ENCODE measurements at regions not wholly inside any gene's neighbourhood (a gene's known extent, or its start where the extent isn't known, plus 50 kb on each side); places are given as distances from the start of the nearest gene placed in this dataset.

DNA sequence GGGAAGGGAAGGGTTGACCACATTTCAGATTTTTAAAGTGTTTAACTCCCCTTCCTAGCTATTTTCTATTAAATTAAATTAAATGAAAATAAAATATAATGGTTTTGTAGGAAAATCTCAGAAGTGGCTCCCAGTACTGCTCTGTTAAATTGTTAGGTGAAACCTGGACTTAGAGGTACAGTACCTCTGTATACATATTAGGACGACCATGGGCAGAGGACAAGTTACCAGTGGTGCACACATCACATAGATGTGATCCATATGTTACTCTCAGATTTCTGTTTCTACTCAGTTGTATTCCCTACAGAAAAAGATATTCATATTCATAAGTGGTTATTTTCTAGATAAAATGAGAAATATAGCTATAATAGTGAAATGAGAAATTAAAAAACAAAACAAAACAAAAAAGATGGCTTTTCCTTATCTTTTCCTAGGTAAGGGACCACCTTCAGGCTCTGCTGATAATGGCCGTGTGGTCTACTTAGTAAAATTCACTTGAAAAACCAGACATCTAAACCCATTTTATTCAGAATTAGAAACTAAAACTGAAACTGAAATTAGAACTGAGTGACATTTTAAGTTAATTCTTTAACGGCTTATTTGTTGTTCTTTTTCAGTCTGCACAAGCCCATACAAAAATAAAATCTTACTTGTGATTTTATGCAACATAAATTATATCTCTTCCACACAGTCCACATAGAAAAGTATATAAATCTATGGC is 832.5 kb upstream of the CHAC2 start:
- no peak for DNase-seq (ENCODE audit: low read depth)

DNA sequence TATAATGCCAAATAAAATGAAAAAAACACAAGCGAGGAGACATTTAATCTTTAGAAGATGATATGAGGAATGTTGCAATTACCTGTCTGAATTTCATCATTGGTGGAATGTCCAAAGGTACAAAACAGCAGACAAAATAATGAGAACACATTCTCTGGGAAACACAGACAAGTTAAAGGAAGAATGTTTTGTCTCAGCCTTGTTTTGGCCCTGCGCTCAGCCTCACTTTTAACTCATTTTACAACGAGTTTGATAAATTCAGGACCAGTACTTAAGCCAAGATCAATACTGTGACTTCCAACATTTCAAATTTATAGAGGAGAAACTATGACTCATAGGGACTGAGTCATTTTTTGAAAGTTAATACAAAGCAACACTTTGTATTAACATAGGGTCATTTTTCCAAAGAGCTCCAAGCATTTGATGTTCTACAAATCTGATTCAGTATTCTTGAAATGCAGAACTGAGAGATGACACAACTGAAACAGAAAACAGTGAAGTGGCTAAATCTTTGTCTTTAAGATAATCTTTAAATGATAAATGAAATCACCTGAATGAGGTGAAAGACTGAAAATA is 833.2 kb upstream of the CHAC2 start:
- peak; percentile 80 for DNase-seq (ENCODE audit: low read depth)

DNA sequence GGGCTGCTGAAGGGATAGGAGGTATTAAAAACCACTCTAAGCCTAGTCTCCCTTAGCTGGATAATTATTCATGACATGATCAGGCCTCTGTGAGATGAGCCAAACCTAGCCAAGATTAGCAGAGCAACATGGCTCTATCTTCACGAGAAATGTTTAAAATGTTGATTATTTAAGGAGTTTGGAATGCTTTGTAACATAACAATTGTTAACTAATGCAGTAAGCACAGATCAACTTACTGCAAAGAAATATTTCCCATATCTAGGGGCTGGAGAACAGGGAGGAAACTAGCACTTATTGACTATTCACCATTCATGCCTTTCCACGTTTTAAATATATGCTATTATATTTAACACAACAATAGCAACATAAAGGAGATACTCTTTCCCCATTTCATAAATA is 833.7 kb upstream of the CHAC2 start:
- no peak for DNase-seq (ENCODE audit: low read depth)

DNA sequence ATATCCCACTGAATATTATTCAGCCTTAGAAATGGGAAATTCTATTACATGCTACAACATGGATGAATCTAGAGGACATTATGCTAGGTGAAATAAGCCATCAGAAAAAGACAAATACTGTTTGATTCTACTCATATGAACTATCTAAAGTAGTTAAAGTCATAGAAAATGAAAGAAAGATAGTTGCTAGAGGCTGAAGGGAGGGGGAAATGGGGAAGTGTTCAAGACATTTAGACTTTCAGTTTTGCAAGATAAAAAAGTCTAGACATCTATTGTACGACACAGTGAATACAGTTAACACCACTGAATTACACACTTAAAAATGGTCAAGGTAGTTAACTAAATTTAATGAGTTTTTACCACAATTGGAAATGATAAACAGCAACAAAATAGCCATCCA is 835.9 kb upstream of the CHAC2 start:
- no peak for DNase-seq (ENCODE audit: low read depth)

DNA sequence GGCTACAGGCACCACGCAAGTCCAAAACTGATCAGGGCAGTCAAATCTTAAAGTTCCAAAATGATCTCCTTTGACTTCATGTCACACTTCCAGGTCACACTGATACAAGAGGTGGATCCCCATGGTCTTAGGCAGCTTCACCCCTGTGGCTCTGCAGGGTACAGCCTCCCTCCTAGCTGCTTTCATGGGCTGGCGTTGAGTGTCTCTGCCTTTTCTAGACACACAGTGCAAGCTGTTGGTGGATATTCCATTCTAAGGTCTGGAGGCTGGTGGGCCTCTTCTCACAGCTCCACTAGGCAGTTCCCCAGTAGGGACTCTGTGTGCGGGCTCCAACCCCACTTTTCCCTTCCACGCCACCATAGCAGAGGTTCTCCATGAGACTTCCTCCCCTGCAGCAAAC is 838.2 kb upstream of the CHAC2 start:
- no peak for DNase-seq (ENCODE audit: low read depth)

DNA sequence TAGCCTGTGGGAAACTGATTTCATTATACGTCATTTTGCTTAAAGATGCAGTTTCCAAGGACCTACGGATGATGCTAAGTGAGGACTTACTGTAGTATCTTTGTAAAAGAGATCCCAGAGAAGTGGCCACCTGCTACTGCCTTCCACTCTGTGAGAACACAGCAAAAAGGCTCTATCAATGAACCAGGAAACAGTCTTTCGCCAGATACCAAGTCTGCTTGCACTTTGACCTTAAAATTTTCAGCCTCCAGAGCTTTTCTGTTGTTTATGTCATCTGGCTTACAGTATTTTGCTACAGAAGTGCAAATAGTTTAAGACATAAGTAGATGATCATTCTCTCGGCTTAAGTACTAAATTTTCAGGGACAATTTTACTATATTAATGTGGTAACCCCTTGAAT is 847.9 kb upstream of the CHAC2 start:
- no peak for DNase-seq (ENCODE audit: low read depth)

DNA sequence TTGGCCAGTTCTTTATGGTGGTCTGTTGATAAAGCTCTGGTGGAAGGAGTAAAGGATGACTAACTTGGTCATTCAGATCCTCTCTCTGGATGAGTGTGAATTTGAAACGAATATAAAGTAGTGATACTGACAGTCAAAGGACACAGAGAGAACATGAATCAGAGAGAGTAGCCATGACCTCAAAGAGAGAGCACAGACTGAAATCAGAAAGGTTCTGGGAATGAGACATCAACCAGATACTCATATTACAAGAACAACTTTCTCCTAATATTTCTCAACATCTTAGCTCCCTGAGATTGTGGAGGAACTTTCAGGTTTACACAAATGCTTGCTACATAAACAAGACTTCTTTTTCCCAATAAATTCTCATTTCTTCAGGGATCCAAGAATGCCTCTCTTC is 849.1 kb upstream of the CHAC2 start:
- peak; percentile 4 for DNase-seq (ENCODE audit: low read depth)

DNA sequence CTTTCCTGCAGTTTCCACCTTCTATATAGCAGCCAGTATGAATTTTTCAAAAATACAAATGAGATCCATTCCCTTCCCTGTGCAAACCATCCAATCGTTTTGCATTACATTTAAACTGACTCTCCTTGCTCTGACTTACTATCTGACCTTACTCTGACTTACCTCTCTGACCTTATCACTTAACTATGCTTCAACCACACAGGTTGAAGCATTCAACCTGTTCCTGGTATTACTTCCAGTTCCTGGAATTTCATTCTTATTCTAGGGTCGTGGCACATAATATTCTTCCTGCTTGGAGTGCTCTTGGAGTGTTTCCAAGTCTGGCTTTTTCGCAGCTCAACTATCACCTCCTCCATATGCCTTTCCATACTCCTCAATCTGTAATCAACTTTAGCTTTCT is 850.6 kb upstream of the CHAC2 start:
- no peak for DNase-seq (ENCODE audit: low read depth)

DNA sequence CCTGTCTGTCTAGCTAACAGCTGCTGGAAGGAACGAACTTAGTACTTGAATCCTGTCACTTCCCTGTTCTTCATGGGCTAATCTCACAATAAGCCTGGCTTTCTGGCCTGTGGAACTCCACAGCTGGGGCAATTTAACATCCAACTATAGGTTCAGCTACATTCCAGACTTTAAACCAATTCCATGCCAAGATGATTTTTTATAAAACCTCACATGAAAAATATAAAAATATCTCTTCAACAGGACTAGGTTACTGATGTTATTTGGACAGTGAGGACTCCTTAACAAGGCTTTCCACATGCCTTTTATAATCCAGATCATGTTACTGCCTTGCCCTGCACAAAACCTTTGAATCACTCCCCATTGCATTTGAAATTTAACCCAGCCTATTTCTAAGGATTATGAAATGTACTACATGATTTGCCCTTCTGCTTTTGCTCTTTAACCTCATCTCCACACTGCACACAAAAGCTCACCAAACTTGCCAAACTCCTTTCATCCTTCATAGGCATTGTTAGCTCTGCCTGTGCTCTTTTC is 863.2 kb upstream of the CHAC2 start:
- no peak for DNase-seq (ENCODE audit: low read depth)

DNA sequence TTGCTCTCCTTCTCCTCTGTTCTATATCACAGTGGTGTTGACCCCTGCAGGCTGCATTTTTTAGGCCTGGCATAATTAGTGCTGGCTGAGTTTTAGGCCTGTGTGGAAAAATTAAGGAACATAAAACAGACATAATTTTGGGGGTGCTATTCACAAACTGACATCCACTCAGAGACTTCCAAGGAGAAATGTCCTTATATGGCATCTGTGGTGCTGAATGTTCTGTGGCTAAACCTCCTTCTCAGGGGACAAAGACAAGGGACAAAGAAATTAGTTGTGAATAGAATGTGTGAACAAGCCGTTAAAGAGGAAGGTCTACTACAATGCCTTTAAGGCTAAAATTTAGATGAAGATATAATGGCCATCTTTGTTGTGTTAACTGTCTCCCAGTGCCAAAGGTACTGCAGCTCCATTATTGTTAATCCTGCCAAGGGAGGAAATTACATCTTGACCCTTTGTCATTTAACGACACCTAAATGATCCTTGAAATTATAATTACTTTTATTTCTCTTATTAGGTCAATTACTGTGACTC is 870.0 kb upstream of the CHAC2 start:
- no peak for DNase-seq (ENCODE audit: low read depth)

DNA sequence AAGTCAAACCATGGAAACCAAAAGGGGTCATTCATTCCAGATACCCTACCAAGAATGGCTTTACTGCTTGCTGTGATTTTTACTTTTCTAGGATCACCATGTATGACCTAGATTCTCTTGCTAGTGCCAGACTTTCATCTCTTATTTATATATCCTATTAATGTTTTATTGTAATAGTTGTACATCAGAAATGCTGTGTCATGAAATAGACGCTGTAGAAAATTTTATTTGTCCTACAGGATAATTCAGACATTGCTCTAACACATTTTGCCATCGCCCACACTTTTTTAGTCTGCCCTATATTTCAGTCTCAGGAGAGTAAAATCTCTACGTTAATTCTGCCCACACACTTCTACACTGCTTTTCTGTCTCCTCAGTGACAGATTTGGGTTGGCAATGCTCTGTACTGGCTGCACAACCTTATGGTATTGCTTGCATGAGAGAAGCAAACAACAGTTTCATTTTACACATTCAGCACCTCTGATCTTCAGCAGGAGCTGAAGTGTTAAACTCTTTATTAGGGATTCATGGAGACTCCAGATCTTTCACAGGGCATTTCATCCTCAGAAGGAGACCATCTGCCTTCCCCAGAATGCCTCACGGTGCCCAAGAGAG is 871.8 kb upstream of the CHAC2 start:
- no peak for DNase-seq (ENCODE audit: low read depth)

DNA sequence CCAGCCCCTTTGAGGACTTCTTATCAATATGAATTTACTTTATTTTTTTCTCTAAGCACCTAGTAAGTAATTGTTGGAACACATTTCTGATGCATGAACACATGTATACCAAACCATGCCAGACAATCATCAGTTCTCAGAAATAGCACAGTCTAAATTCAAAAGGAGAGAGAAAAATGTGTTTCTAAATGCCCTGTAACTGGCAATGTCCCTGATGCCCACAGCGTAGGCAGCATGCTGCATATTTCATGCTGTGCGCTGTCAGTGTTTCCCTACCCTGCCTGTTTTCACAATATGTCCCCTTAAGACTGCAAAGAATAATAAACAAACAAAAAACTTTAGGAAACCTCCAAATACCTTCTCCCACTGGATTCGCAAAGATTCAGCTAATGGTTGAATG is 881.0 kb upstream of the CHAC2 start:
- no peak for DNase-seq (ENCODE audit: low read depth)

DNA sequence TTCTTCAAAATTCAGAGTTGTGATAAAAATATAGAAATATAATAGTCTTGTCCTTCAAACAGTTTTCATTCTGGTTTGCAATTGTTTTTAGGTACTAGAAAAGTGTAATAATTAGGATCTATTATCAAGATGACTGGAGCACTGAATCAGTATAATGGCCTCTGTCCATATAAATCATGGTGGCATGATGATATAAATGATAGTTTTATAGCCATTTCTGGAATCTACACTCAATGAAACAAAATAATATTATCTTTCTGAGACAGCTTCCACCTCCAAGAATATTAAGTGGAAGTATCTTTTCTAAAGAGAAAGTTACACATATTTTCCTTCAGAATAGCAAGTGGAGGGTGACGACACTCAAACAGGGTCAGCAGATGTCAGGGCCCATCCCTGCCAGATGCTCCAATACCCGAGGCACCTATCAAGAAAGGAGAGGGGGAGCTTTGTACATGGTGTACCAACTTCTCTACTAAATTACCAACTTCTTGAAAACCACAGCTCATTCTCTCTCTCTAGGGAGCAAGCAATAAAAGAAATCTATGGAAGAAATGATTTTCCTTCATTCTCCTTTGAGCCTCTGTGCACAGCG is 882.7 kb upstream of the CHAC2 start:
- DNase-seq (ENCODE audit: low read depth), result no peak

DNA sequence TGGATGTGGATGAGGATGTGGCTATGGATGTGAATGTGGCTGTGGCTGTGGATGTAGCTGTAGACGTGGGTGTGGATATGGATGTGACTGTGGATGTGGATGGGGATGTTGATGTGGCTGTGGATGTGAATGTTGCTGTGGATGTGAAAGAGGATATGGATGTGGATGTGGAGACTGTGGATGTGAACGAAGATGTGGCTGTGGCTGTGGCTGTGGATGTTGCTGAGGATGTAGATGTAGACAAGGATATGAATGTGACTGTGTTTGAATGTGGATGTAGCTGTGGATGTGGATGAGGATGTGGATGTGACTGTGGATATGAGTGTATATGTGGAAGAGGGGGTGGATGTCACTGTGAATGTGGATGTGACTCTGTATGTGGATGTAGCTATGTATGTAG is 884.6 kb upstream of the CHAC2 start:
- DNase-seq (ENCODE audit: low read depth), result no peak

DNA sequence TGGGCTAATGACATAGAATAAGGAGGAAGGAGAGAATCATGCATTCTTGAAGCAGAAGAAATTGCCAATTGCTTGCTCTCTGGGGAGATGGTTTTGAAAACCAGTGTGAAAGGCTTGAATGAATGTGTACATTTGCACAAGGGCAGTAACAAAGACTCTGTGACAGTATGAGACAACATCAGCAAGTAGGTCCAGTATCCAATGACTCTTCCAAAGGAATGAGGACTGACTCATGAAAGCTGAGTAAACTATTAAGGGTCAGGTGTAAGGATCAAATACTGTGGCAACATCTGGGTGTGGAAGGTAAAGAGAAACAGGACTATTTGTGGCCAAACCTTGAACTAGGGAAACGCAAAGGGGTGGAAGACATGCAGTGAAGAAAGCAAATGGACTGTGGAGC is 886.0 kb upstream of the CHAC2 start:
- DNase-seq (ENCODE audit: low read depth), result peak; percentile 22

DNA sequence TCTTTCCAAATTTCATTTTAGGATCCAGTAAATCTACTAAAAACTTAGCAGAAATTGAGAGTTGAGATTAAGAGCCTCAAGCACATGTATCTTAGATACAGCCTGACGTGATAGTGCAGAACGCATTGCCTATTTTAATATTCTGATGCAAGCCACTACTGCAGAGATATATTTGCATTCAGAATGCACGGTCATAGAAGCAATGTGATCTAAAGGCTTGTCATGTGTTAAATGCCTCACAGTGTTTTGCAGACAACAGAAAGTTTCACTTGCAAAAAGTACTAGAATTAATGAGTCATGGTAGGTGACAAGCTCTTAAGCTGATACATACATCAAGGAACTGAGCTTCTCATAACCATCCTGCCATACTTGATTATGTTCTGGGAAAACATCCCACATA is 886.7 kb upstream of the CHAC2 start:
- DNase-seq (ENCODE audit: low read depth), result no peak

DNA sequence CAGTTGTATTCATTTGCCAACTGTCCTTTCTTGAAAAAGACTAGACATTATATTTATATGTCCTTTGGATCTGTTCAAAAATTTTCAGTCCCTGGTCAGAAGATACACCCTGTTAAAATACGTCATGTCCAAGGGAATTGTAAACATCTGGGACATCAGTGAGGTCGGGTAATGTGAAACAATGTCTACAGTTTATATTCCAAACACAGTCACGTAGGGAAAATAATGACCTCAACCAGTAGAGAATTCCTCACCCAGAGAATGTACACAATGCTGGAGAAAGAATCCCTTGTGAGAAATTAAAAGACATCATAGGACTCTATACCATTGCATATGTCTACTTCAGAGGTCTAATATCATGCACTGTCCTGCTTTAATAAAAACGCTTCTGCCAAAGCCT is 888.0 kb upstream of the CHAC2 start:
- DNase-seq (ENCODE audit: low read depth), result no peak

DNA sequence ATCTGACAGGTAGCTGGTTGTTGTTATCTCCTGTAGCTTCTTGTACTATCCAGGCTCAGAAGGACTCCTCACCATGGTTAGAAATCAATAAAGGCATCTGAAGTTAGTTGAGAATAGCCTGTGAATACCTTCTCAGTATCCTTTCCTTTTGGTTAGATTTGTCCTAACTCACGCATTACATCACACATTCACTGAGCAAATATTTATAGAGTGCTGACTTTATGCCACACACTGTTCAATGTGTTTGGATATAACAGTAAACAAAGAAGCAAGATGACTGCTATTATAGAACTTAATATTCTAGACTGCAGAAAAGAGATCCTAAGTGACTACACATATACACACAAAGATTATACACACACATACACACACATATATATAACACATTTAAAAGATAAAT is 889.9 kb upstream of the CHAC2 start:
- DNase-seq (ENCODE audit: low read depth), result no peak

DNA sequence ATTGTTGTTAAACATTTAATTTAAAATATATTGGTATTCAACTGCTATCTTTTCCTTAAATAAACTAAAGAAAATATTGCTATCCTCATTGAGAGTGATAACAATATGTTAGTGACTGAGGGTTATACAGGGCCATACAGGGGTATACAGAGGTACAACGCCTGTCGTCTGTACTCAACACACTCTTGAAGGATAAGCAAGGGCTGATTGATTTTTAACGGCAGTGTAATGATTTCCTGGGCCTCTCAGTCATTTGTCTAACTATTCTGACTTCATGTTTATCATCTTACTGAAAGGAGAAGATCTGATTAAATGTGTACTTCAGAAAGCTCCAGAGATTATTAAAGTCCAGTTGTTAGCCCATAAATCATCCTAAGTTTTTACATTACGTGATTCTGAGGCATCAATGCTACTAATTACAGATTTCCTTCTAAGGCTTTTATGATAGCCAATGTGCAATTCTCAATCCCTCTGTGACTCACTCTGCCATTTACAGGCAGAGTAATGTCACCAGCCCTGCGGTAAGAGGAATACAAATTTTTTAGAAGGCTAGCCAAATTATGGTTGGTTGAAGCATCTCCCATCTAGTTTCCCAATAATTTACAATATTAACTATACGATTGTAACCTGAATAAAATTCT is 893.0 kb upstream of the CHAC2 start:
- DNase-seq (ENCODE audit: low read depth), result peak; percentile 18

DNA sequence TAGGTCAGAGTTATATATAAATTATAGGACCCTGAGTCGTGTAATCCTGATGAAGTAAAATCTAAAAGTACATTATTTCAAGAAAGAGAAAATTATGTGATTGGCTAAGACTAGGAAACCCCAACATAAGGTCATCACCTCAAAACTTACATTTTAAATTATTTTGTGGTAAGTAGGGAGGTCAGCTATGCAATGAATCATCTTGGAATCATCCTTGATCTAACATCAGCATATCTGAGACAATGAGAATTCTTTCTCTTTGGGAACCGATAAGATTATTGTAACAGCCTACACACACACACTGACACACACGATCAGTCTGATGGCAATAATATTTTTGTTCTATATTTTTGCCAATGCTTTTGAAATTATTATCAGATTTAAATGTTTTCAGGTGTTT is 904.8 kb upstream of the CHAC2 start:
- DNase-seq (ENCODE audit: low read depth), result peak; percentile 82

DNA sequence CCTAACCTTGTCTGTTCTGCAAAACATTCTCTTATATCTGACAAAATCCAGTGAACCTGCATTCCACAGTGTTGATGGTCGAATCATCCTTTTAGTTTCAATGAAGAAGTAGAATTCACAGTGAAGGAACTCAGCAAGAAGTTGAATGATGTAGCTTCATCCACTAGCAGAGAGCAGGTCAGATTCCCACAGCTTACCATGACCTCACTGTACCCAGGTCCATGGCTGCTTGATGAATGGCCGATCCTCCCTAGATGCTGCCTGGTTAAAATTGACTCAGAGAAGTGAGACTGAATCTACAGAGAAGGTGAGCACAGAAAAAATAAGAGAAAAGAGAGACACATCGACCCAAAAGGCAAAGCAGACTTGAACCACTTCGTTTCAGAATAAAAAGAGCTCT is 906.0 kb upstream of the CHAC2 start:
- no peak for DNase-seq (ENCODE audit: low read depth)

DNA sequence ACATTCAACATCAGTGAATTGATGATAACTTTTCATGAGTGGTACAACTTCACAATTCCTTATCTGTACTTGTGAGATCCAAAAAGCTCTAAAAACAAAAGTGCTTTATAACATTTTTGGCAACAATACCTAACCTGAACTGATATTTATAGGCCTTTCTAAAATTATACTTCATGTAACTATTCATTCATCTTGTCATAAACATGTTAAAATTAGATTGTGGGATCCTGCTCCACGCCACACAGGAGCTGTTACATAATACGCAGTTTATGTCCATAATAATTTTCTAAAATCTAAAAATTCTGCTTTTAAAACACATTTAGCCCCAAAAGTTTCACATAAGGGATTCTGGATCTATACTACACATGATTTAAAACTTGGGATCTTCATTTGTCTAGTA is 908.5 kb upstream of the CHAC2 start:
- DNase-seq (ENCODE audit: low read depth), result no peak

All from ELR (cell line).